HepG2 (cell line): ENCODE measurements at regions not wholly inside any gene's neighbourhood (a gene's known extent, or its start where the extent isn't known, plus 50 kb on each side); places are given as distances from the start of the nearest gene placed in this dataset.

ENCODE experiments used
- ATAC-seq: fragments of 200-7000 bp; cut with Tn5 transposase; 3 replicates; pipeline ENCODE4 v1.9.1; 2020; ENCODE audit warnings: mild to moderate bottlenecking, moderate library complexity
- BruUV-seq: library from RNA; stranded (reverse); fragments of 400-500 nt; replicated peaks from 2 replicates; lab custom pipeline; 2021; lab: Mats Ljungman, UMichigan
- CTCF ChIA-PET: fragments of 300-600 bp; formaldehyde crosslinking; extraction: SDS; loops from one replicate; lab custom pipeline; 2021; ENCODE audit warnings: low total read pairs, inconsistent platforms, low intra/inter-chr PET ratio; lab: Yijun Ruan, JAX
- POLR2A ChIA-PET: fragments of 350-600 bp; sonication (Branson Sonifier 250); formaldehyde crosslinking; loops from one replicate; lab custom pipeline; 2020; ENCODE audit warnings: antibody characterized with exemption, inconsistent platforms; lab: Yijun Ruan, JAX
- DNase-seq: peaks from one replicate; pipeline ENCODE4 v3.0.0-alpha.2; 2015; ENCODE audit warnings: low spot score
- FAIRE-seq: peaks from 3 replicates; lab custom pipeline; 2011; peaks lifted over from hg19 to GRCh38; lab: Jason Lieb, UNC
- H2AFZ ChIP-seq: one replicate; pipeline ENCODE4 v1.6.1; 2011; ENCODE audit warnings: low read length, inconsistent platforms
- H3K27ac ChIP-seq: fragments of 300-600 bp; 3 replicates; pipeline ENCODE4 v1.8.0; 2011; ENCODE audit warnings: mixed run types, mild to moderate bottlenecking, mixed read lengths, low read length, inconsistent platforms; ENCODE audit not compliant: insufficient read depth; ENCODE audit errors: extremely low read length
- H3K27me3 ChIP-seq, 2 experiments: fragments of 200-600 bp in 1 of 2; 2 replicates in 1 of 2; 3 replicates in 1 of 2; pipeline versions ENCODE4 v1.6.0 to v1.8.0; 2011; ENCODE audit warnings: low read length in 2 of 2, mild to moderate bottlenecking in 2 of 2, moderate library complexity in 2 of 2, inconsistent platforms in 1 of 2; ENCODE audit not compliant: insufficient read depth in 2 of 2, control insufficient read depth in 1 of 2
- H3K36me3 ChIP-seq, 2 experiments: fragments of 200-600 bp in 1 of 2; replicated peaks in 1 of 2; 2 replicates in 1 of 2; 3 replicates in 1 of 2; pipeline versions ENCODE4 v1.5.1 to v1.8.0; 2011; ENCODE audit warnings: low read length in 2 of 2, inconsistent platforms in 1 of 2; ENCODE audit not compliant: insufficient read depth in 2 of 2, control insufficient read depth in 1 of 2
- H3K4me1 ChIP-seq: 2 replicates; pipeline ENCODE4 v1.5.1; 2012; ENCODE audit warnings: low read length, inconsistent platforms; ENCODE audit not compliant: insufficient read depth
- H3K4me2 ChIP-seq: 2 replicates; pipeline ENCODE4 v1.6.0; 2011; ENCODE audit warnings: low read depth, low read length, inconsistent platforms
- H3K4me3 ChIP-seq, 3 experiments: fragments of 200-600 bp in 1 of 3; sonication (generic), shearing (Covaris generic) in 1 of 3; replicated peaks in 1 of 3; 2 replicates each; pipeline ENCODE4 v1.5.1; 2011 to 2016; ENCODE audit warnings: low read length in 3 of 3, inconsistent platforms in 2 of 3, low read depth in 2 of 3, mild to moderate bottlenecking in 2 of 3, control low read depth in 1 of 3, mixed read lengths in 1 of 3; ENCODE audit not compliant: insufficient read depth in 1 of 3
- H3K79me2 ChIP-seq: one replicate; pipeline ENCODE4 v1.6.1; 2011; ENCODE audit warnings: low read length, inconsistent platforms; ENCODE audit not compliant: insufficient read depth
- H3K9ac ChIP-seq: 2 replicates; pipeline ENCODE4 v1.6.0; 2011; ENCODE audit warnings: mild to moderate bottlenecking, low read depth, low read length, inconsistent platforms; ENCODE audit not compliant: insufficient read depth
- H3K9me3 ChIP-seq: 2 replicates; pipeline ENCODE4 v1.5.1; 2012; ENCODE audit warnings: mild to moderate bottlenecking, low read length
- H4K20me1 ChIP-seq: 2 replicates; pipeline ENCODE4 v1.6.0; 2011; ENCODE audit warnings: inconsistent platforms, mild to moderate bottlenecking, low read length, moderate library complexity; ENCODE audit not compliant: insufficient read depth
- CBX5 ChIP-seq: sonication (generic); formaldehyde crosslinking; IDR thresholded peaks from 2 replicates; pipeline ENCODE4 v1.4.0; 2020; ENCODE audit warnings: missing genetic modification reagents, borderline replicate concordance
- CEBPB ChIP-seq: IDR thresholded peaks from 2 replicates; pipeline ENCODE4 v1.6.1; 2011; ENCODE audit warnings: low read depth, low read length, improper control_type of control experiment, borderline replicate concordance
- CHD2 ChIP-seq: IDR thresholded peaks from 2 replicates; pipeline ENCODE4 v1.6.1; 2011; ENCODE audit warnings: low read depth, low read length, improper control_type of control experiment
- HNRNPK ChIP-seq: fragments of 200-400 bp; formaldehyde crosslinking; IDR thresholded peaks from 2 replicates; pipeline ENCODE4 v1.6.1; 2018; ENCODE audit warnings: low read length, low read depth, moderate library complexity, mild to moderate bottlenecking; ENCODE audit not compliant: poor library complexity, severe bottlenecking
- JUNB ChIP-seq: sonication (generic); formaldehyde crosslinking; IDR thresholded peaks from 2 replicates; pipeline ENCODE4 v1.8.0; 2022; ENCODE audit warnings: missing genetic modification reagents, mild to moderate bottlenecking, borderline replicate concordance
- KDM4B ChIP-seq: sonication (generic); formaldehyde crosslinking; IDR thresholded peaks from 2 replicates; pipeline ENCODE4 v1.4.0; 2020; ENCODE audit warnings: missing genetic modification reagents
- SOX13 ChIP-seq, 3 experiments: fragments of 450-650 bp in 1 of 3; sonication (generic) in 1 of 3; formaldehyde crosslinking in 1 of 3; IDR thresholded peaks in 2 of 3; conservative IDR thresholded peaks in 1 of 3; 2 replicates each; pipeline versions ENCODE4 v1.5.0 to v1.6.1; 2016 to 2020; ENCODE audit warnings: antibody characterized with exemption in 1 of 3, mild to moderate bottlenecking in 1 of 3, missing compliant biosample characterization in 1 of 3, missing genetic modification reagents in 1 of 3, moderate library complexity in 1 of 3
- ZBTB7B ChIP-seq: sonication (generic); formaldehyde crosslinking; IDR thresholded peaks from 2 replicates; pipeline ENCODE4 v1.4.0; 2020; ENCODE audit warnings: missing genetic modification reagents
- ZNF251 ChIP-seq: sonication (generic); formaldehyde crosslinking; IDR thresholded peaks from 2 replicates; pipeline ENCODE4 v1.9.0; 2021; ENCODE audit warnings: mild to moderate bottlenecking, missing genetic modification reagents
- ZNF350 ChIP-seq: sonication (generic); formaldehyde crosslinking; IDR thresholded peaks from 2 replicates; pipeline ENCODE4 v1.4.0; 2020; ENCODE audit warnings: mild to moderate bottlenecking, low read depth, missing genetic modification reagents, borderline replicate concordance
- ZNF672 ChIP-seq: sonication (generic); formaldehyde crosslinking; IDR thresholded peaks from 2 replicates; pipeline ENCODE4 v1.8.1; 2022; ENCODE audit warnings: missing genetic modification reagents
- ZNF747 ChIP-seq: sonication (generic); formaldehyde crosslinking; IDR thresholded peaks from 2 replicates; pipeline ENCODE4 v1.8.1; 2023; ENCODE audit warnings: missing genetic modification reagents, mild to moderate bottlenecking, borderline replicate concordance
- WGBS: methylation state at CpG from one replicate; pipeline ENCODE4 v1.1.6; 2017; ENCODE audit warnings: low lambda C conversion rate; 5-methylcytosine and 5-hydroxymethylcytosine counted together
- in situ Hi-C: cut with HindIII; loops from 2 replicates; pipeline ENCODE4 v1.10.0; 2017; ENCODE audit warnings: low pct_unique_long_range_greater_than_20kb; ENCODE audit not compliant: extremely low pct_ligation_motif_present
- intact Hi-C: fragments of 100-400 bp; cut with micrococcal nuclease; formaldehyde crosslinking; loops from one replicate; pipeline ENCODE4 v1.10.0; 2022; ENCODE audit not compliant: unreplicated experiment
- TF ChIP-seq, protein P1 (sequence below): sonication (generic); formaldehyde crosslinking; IDR thresholded peaks from 2 replicates; pipeline ENCODE4 v1.5.1; 2020; ENCODE audit warnings: mild to moderate bottlenecking, moderate library complexity, missing genetic modification reagents
- TF ChIP-seq, protein P2 (sequence below): sonication (generic); formaldehyde crosslinking; IDR thresholded peaks from 2 replicates; pipeline ENCODE4 v1.4.0; 2020; ENCODE audit warnings: missing genetic modification reagents
- TF ChIP-seq, protein P3 (sequence below): sonication (generic); formaldehyde crosslinking; conservative IDR thresholded peaks from 2 replicates; pipeline ENCODE4 v1.4.0; 2020; ENCODE audit warnings: mild to moderate bottlenecking, missing genetic modification reagents, moderate library complexity
- TF ChIP-seq, protein P4 (sequence below): sonication (generic); formaldehyde crosslinking; IDR thresholded peaks from 2 replicates; pipeline ENCODE4 v1.5.0; 2020; ENCODE audit warnings: mild to moderate bottlenecking, low read depth, missing genetic modification reagents, borderline replicate concordance

DNA sequence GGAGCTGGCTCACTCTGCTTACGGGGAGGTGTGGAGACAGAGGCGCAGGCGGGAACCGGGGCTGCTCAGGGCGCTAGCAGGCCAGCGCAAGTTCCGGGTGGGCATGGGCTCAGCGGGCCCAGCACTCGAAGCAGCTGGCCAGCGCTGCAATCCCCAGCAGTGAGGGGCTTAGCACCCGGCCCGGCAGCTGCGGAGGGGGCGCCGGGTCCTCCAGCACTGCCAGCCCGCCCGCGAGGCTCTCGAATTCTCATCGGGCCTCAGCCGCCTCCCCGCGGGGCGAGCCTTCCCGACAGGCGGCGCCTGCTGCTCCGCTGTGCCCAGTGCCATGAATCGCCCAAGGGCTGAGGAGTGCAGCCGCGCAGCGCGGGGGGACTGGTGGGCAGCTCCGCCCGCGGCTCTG lies 78.6 kb upstream of the MITF start:
- no peak overlapping the region for H3K4me3 ChIP-seq
- H4K20me1 ChIP-seq, result no peaks in the 10 kb centered on the region
- ATAC-seq, result no peak
- H3K27ac ChIP-seq, result no peak overlapping the region
- FAIRE-seq, result no peak
- H3K9ac ChIP-seq, result no peak overlapping the region
- H3K27me3 ChIP-seq, result no peaks in the 10 kb centered on the region
- 92% methylated on average over 5 of the region's 36 CpGs for WGBS
- ChIA-PET POLR2A (no interaction called here), CTCF (no interaction called here)
- no peaks in the 10 kb centered on the region for H3K4me1 ChIP-seq
- H2AFZ ChIP-seq, result no peak overlapping the region
- H3K36me3 ChIP-seq, result no peaks in the 10 kb centered on the region
- intact Hi-C loops, result no loop called here
- no peaks in the 10 kb centered on the region for H3K79me2 ChIP-seq
- in situ Hi-C loops, result loop anchor here (25.0 kb wide), 1 partner anchor 548 kb away; the partner anchor contains the start of gene LMOD3
- no TSS peak for BruUV-seq
- DNase-seq, result no peak
- H3K4me2 ChIP-seq, result no peak overlapping the region
- H3K9me3 ChIP-seq, result no peaks in the 10 kb centered on the region
- TF ChIP-seq, protein P1, sequence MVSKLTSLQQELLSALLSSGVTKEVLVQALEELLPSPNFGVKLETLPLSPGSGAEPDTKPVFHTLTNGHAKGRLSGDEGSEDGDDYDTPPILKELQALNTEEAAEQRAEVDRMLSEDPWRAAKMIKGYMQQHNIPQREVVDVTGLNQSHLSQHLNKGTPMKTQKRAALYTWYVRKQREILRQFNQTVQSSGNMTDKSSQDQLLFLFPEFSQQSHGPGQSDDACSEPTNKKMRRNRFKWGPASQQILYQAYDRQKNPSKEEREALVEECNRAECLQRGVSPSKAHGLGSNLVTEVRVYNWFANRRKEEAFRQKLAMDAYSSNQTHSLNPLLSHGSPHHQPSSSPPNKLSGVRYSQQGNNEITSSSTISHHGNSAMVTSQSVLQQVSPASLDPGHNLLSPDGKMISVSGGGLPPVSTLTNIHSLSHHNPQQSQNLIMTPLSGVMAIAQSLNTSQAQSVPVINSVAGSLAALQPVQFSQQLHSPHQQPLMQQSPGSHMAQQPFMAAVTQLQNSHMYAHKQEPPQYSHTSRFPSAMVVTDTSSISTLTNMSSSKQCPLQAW (CRISPR knock-in tag), result no peak
- TF ChIP-seq ZBTB7B (CRISPR knock-in tag), result no peak
- TF ChIP-seq CBX5 (CRISPR knock-in tag), result no peak
- TF ChIP-seq, protein P2, sequence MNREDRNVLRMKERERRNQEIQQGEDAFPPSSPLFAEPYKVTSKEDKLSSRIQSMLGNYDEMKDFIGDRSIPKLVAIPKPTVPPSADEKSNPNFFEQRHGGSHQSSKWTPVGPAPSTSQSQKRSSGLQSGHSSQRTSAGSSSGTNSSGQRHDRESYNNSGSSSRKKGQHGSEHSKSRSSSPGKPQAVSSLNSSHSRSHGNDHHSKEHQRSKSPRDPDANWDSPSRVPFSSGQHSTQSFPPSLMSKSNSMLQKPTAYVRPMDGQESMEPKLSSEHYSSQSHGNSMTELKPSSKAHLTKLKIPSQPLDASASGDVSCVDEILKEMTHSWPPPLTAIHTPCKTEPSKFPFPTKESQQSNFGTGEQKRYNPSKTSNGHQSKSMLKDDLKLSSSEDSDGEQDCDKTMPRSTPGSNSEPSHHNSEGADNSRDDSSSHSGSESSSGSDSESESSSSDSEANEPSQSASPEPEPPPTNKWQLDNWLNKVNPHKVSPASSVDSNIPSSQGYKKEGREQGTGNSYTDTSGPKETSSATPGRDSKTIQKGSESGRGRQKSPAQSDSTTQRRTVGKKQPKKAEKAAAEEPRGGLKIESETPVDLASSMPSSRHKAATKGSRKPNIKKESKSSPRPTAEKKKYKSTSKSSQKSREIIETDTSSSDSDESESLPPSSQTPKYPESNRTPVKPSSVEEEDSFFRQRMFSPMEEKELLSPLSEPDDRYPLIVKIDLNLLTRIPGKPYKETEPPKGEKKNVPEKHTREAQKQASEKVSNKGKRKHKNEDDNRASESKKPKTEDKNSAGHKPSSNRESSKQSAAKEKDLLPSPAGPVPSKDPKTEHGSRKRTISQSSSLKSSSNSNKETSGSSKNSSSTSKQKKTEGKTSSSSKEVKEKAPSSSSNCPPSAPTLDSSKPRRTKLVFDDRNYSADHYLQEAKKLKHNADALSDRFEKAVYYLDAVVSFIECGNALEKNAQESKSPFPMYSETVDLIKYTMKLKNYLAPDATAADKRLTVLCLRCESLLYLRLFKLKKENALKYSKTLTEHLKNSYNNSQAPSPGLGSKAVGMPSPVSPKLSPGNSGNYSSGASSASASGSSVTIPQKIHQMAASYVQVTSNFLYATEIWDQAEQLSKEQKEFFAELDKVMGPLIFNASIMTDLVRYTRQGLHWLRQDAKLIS, result no peak
- TF ChIP-seq ZNF251 (CRISPR knock-in tag), result no peak
- no peak for TF ChIP-seq ZNF747 (CRISPR knock-in tag)
- no peak for TF ChIP-seq JUNB (CRISPR knock-in tag)
- TF ChIP-seq, protein P3, sequence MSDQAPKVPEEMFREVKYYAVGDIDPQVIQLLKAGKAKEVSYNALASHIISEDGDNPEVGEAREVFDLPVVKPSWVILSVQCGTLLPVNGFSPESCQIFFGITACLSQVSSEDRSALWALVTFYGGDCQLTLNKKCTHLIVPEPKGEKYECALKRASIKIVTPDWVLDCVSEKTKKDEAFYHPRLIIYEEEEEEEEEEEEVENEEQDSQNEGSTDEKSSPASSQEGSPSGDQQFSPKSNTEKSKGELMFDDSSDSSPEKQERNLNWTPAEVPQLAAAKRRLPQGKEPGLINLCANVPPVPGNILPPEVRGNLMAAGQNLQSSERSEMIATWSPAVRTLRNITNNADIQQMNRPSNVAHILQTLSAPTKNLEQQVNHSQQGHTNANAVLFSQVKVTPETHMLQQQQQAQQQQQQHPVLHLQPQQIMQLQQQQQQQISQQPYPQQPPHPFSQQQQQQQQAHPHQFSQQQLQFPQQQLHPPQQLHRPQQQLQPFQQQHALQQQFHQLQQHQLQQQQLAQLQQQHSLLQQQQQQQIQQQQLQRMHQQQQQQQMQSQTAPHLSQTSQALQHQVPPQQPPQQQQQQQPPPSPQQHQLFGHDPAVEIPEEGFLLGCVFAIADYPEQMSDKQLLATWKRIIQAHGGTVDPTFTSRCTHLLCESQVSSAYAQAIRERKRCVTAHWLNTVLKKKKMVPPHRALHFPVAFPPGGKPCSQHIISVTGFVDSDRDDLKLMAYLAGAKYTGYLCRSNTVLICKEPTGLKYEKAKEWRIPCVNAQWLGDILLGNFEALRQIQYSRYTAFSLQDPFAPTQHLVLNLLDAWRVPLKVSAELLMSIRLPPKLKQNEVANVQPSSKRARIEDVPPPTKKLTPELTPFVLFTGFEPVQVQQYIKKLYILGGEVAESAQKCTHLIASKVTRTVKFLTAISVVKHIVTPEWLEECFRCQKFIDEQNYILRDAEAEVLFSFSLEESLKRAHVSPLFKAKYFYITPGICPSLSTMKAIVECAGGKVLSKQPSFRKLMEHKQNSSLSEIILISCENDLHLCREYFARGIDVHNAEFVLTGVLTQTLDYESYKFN (CRISPR knock-in tag), result no peak
- TF ChIP-seq, protein P4, sequence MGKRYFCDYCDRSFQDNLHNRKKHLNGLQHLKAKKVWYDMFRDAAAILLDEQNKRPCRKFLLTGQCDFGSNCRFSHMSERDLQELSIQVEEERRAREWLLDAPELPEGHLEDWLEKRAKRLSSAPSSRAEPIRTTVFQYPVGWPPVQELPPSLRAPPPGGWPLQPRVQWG (CRISPR knock-in tag), result no peak
- TF ChIP-seq ZNF672 (CRISPR knock-in tag), result no peak
- TF ChIP-seq HNRNPK, result no peak
- TF ChIP-seq SOX13 (IDR thresholded peaks at IDR 0.05), result no peak
- no peak for TF ChIP-seq SOX13 (CRISPR knock-in tag; conservative IDR thresholded peaks at IDR 0.05 in 1 of 2, IDR thresholded peaks at IDR 0.05 in 1 of 2)
- no peak for TF ChIP-seq CEBPB
- no peak for TF ChIP-seq CHD2
- no peak for TF ChIP-seq ZNF350
- TF ChIP-seq KDM4B, result no peak
